ENCODE measurements at regions not wholly inside any gene's neighbourhood (a gene's known extent, or its start where the extent isn't known, plus 50 kb on each side); places are given as distances from the start of the nearest gene placed in this dataset.
"Not testable (repeated sequence)": the region's sequence is repeated elsewhere in the genome, so short reads cannot be mapped to it uniquely, and the experiment has no call there.

DNA sequence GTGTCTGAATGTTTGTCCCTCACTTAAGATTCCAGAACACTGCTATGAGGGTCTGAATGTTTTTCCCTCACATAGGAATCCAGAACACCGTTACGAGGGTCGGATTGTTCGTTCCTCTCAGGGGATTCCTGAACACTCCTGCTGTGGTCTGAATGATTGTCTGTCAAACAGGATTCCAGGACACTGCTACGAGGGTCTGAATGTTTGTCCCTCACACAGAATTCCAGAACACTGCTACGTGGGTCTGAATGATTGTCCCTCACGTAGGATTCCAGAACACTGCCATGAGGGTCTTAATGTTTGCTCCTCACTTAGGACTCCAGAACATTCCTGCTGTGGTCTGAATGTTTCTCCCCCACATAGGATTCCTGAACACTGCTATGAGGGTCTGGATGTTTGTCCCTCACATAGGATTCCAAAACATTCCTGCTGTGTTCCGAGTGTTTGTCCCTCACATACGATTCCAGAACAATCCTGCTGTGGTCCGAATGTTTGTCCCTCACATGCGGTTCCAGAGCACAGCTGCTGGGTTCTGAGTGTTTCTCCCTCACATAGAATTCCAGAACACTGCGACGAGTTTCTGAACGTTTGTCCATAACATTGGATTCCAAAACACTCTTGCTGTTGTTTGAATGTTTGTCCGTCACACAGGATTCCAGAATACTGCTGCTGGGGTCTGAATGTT lies 199.5 kb downstream of the FOXD4L6 start:
- DNase-seq = no peak

DNA sequence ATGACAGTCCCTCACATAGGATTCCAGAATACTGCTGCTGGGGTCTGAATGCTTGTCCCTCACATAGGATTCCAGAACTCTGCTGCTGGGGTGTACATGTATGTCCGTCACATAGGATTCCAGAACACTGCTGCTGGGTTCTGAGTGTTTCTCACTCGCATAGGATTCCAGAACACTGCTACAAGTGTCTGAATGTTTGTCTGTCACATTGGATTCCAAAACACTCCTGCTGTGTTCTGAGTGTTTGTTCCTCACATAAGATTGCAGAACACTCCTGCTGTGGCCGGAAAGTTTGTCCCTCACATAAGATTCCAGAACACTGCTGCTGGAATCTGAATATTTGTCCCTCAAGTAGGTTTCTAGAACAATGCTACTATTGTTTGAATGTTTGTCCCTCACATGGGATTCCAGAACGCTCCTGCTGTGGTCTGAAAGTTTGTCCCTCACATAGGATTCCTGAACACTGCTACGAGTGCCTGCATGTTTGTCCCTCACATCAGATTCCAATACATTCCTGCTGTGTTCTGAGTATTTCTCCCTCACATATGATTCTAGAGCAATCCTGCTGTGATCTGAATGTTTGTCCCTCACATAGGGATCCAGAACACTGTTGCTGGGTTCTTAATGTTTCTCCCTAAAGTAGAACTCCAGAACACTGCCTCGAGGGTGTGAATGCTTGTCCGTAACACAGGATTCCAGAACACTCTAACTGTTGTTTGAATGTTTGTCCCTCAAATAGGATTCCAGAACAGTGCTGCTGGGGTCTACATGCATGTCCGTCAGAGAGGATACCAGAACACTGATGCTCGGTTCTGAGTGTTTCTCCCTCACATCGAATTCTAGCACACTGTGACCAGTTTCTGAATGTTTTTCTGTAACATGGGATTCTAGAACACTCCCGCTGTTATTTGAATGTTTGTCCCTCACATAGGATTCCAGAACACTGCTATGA lies 200.4 kb downstream of the FOXD4L6 start:
- no peak for DNase-seq

DNA sequence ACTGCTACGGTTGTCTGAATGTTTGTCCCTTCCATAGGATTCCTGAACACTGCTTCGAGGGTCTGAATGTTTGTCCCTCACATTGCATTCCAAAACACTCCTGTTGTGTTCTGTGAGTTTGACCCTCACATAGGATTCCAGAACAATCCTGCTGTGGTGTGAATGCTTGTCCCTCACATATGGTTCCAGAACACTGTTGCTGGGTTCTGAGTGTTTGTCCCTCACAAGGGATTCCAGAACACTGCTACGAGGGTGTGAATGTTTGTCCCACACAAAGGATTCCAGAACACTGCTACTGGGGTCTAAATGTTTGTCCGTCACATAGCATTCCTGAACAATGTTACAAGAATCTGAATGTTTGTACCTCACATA lies 201.2 kb downstream of the FOXD4L6 start:
- no peak for DNase-seq

DNA sequence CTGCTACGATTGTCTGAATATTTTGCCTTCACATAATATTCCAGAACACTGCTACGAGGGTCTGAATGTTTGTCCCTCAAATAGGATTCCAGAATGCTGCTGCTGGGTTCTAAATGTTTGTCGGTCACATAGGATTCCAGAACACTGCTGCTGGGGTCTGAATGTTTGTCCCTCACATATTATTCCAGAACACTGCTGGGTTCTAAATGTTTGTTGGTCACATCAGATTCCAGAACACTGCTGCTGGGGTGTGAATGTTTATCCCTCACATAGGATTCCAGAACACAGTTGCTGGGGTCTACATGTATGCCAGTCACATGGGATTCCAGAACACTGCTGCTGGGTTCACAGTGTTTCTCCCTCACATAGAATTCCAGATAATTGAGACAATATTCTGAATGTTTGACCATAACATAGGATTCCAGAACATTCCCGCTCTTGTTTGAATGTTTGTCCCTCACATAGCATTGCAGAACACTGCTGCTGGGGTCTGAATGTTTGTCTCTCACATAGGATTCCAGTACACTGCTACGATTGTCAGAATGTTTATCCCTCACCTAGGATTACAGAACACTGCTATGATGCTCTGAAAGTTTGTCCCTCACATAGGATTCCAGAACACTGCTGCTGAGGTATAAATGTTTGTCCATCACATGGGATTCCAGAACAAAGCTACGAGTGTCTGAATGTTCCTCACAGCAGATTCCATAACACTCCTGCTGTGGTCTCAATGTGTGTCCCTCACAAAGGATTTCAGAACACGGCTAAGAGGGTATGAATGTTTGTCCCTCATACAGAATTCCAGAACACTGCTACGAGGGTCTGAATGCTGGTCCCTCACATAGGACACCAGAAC lies 201.8 kb downstream of the FOXD4L6 start:
- DNase-seq = no peak

DNA sequence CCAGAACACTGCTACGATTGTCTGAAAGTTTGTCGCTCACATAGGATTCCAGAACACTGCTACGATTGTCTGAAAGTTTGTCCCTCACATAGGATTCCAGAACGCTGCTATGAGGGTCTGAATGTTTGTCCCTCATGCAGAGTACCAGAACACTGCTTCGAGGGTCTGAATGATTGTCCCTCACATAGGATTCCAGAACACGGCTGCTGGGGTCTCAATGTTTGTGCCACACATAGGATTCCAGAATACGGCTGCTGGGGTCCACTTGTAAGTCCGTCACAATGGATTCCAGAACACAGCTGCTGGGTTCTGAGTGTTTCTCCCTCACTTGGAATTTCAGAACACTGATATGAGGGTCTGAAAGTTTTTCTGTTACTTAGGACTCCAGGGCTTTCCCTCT lies 203.3 kb downstream of the FOXD4L6 start:
- DNase-seq = no peak

DNA sequence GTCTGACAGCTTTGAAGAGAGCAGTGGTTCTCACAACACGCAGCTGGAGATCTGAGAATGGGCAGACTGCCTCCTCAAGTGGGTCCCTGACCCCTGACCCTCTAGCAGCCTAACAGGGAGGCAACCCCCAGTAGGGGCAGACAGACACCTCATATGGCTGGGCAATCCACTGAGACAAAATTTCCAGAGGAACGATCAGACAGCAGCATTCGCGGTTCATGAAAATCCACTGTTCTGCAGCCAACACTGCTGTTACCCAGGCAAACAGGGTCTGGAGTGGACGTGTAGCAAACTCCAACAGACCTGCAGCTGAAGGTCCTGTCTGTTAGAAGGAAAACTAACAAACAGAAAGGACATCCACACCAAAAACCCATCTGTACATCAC lies 212.1 kb downstream of the FOXD4L6 start:
- DNase-seq = not testable (repeated sequence)

DNA sequence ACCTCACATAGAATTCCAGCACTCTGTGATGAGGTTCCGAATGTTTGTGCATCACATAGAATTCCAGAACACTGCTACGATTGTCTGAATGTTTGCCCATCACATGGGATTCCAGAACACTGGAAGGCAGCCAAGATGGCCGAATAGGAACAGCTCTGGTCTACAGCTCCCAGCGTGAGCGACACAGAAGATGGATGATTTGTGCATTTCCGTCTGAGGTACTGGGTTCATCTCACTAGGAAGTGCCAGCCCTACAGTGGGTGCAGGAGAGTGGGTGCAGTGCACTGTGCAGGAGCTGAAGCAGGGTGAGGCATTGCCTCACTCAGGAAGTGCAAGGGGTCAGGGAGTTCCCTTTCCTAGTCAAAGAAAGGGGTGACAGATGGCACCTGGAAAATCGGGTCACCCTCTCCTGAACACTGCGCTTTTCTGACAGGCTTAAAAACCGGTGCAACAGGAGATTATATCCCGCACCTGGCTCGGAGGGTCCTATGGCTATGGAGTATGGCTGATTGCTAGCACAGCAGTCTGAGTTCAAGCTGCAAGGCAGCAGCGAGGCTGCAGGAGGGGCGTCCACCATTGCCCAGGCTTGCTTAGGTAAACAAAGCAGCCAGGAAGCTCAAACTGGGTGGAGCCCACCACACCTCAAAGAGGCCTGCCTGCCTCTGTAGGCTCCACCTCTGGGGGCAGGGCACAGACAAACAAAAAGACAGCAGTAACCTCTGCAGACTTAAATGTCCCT lies 212.7 kb downstream of the FOXD4L6 start:
- not testable (repeated sequence) for DNase-seq

DNA sequence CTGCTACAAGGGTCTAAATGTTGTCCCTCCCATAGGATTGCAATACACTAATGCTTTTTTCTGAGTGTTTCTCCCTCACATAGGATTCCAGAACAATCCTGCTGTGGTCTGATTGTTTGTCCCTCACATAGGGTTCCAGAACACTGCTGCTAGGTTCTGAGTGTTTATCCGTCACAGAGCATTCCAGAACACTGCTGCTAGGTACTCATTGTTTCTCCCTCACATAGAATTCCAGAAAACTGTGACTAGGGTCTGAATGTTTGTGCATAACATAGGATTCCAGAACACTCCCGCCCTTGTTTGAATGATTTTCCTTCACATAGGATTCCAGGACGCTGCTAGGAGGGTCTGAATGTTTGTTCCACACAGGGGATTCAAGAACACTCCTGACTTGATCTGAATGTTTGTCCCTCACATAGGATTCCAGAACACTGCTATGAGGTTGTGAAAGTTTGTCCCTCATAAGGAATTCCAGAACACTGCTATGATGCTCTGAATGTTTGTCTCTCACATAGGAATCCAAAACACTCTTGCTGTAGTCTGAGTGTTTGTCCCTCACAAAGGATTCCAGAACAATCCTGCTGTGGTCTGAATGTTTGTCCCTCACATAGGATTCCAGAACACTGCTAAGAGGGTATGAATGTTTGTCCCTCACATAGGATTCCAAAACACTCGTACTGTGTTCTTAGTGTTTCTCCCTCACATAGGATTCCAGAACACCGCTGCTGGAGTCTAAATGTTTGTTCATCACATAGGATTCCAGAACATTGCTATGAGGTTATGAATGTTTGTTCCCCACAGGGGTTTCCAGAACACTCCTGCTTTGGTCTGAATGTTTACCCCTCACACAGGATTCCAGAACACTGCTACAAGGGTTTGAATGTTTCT lies 213.5 kb downstream of the FOXD4L6 start:
- DNase-seq = no peak

DNA sequence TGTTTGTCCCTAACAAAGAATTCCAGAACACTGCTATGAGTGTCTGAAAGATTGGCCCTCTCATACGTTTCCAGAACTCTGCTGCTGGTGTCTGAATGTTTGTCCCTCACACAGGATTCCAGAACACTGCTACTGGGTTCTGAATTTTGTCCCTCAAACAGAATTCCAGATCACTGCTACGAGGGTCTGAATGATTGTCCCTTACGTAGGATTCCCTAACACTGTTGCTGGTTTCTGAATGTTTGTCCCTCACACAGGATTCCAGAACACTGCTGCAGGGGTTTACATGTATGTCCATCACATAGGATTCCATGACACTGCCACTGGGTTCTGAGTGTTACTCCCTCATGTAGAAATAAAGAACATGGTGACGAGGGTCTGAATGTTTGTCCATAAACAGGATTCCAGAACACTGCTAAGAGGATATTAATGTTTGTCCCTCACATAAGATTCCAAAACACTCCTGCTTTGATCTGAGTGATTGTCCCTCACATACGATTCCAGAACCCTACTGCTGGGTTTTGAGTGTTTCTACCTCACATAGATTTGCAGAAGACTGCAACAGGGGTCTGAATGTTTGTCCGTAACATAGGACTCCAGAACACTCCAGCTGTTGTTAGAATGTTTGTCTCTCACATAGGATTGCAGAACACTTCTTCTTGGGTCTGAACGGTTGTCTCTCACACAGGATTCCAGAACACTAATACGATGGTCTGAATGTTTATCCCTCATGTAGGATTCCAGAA lies 214.4 kb downstream of the FOXD4L6 start:
- DNase-seq = no peak

DNA sequence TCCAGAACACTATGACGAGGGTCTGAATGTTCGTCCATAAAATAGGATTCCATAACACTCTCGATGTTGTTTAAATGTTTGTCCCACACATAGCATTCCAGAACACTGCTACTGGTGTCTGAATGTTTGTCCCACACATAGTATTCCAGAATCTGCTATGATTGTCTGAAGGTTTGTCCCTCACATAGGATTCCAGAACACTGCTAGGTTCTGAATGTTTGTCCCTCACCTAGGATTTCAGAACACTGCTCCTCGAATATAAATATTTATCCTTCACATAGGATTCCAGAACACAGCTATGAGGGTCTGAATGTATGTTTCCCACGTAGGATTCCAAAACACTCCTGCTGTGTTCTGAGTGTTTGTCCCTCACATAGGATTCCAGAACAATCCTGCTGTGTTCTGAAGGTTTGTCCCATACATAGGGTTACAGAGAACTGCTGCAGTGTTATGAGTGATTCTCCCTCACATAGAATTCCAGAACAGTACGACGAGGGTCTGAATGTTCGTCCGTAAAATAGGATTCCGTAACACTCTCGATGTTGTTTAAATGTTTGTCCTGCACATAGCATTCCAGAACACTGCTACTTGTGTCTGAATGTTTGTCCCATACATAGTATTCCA lies 215.3 kb downstream of the FOXD4L6 start:
- DNase-seq = no peak

DNA sequence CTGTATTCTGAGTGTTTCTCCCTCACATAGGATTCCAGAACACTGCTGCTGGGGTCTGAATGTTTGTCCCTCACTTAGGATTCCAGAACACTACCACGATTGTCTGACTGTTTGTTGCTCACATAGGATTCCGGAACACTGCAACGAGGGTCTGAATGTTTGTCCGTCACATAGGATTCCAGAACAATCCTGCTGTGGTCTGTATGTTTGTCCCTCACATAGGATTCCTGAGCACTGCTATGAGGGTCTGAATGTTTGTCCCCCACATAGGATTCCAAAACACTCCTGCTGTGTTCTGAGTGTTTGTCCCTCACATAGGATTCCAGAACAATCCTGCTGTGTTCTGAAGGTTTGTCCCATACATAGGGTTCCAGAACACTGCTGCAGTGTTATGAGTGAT lies 215.8 kb downstream of the FOXD4L6 start:
- not testable (repeated sequence) for DNase-seq

DNA sequence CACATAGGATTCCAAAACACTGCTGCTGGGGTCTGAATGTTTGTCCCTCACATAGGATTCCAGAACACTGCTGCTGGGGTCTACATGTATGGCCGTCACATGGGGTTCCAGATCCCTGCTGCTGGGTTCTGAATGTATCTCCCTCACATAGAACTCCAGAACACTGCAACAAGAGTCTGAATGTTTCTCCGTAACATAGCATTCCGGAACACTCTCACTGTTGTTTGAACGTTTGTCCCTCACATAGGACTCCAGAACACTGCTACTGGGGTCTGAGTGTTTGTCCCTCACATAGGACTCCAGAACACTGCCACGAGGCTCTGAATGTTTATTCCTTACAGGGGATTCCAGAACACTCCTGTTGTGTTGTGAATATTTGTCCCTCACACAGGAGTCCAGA lies 216.8 kb downstream of the FOXD4L6 start:
- no peak for DNase-seq

DNA sequence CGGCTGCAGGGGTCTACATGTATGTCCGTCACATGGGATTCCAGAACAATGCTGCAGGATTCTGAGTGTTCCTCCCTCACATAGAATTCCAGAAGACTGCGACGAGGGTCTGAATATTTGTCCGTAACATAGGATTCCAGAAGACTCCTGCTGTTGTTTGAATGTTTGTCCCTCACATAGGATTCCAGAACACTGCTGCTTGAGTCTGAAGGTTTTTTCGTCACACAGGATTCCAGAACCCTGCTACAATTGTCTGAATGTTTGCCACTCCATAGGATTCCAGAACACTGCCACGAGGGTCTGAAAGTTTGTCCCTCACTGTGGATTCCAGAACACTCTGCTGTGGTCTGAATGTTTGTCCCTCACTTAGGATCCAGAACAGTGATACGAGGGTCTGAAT lies 217.5 kb downstream of the FOXD4L6 start:
- DNase-seq = not testable (repeated sequence)

DNA sequence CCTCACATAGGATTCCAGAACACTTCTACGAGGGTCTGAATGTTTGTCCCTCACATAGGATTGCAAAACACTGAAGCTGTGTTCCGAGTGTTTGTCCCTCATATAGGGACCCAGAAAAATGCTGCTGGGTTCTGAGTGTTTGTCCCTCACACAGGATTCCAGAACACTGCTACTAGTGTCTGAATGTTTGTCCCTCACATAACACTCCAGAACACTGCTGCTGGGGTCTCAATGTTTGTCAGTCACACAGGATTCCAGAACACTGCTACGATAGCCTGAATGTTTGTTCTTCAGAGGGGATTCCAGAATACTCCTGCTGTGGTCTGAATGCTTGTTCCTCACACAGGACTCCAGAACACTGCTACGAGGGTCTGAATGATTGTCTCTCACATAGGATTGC lies 218.7 kb downstream of the FOXD4L6 start:
- no peak for DNase-seq

DNA sequence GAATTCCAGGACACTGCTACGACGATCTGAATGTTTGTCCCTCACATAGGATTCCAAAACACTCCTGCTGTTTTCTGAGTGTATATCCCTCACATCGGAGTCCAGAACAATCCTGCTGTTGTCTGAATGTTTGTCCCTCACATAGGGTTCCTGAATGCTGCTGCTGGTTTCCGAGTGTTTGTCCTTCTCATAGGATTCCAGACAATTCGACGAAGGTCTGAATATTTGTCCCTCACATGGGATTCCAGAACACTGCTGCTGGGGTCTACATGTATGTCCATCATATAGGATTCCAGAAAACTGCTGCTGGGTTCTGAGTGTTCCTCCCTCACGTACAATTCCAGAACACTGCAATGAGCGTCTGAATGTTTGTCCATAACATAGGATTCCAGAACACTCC lies 219.4 kb downstream of the FOXD4L6 start:
- DNase-seq = not testable (repeated sequence)

DNA sequence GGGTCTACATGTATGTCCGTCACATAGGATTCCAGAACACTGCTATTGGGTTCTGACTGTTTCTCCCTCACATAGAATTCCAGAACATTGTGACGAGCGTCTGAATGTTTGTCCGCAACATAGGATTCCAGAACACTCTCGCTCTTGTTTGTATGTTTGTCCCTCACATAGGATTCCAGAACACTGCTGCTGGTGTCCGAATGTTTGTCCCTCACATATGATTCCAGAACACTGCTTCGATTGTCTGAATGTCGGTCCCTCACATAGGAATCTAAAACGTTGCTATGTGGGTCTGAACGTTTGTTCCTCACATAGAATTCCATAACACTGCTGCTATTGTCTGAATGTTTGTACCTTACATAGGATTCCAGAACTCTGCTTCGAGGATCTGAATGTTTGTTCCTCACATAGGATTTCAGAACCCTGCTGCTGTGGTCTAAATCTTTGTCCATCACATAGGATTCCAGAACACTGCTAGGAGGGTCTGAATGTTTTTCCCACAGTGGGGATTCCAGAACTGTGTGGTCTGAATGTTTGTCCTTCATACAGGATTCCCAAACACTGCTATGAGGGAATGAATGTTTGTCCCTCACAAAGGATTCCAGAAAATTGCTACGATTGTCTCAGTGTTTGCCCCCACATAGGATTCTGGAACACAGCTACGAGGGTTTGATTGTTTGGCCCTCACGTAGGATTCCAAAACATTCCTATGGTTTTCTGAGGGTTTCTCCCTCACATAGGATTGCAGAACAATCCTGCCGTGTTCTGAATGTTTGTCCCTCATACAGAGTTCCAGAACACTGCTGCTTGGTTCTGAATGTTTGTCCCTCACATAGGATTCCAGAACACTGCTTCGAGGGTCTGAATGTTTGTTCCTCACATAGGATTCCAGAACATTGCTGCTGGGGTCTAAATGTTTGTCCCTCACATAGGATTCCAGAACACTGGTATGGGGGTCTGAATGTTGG lies 220.5 kb downstream of the FOXD4L6 start:
- DNase-seq = no peak

DNA sequence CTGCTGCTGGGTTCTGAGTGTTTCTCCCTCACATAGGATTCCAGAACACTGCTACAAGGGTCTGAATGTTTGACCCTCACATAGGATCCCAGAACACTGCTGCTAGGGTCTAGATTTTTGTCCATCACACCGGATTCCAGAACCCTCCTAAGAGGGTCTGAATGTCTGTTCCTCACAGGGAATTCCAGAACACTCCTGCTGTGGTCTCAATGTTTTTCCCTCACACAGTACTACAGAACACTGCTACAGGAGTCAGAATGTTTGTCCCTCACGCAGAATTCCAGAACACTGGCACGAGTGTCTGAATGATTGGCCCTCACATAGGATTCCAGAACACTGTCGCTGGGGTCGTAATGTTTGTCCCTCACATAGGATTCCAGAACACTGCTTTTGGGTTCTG lies 221.6 kb downstream of the FOXD4L6 start:
- DNase-seq = not testable (repeated sequence)

DNA sequence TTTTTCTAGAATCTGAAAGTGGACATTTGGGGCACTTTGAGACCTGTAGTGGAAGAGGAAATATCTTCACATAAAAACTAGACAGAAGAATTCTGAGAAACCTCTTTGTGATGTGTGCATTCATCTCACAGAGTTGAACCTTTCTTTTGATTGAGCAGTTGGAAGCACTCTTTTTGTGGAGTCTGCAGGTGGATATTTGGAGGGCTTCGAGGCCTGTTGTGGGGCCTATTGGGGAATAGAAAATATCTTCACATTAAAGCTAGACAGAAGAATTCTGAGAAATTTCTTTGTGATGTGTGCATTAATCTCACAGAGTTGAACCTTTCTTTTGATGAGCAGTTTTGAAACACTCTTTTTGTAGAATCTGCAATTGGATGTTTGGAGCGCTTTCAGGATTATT lies 236.2 kb downstream of the FOXD4L6 start:
- DNase-seq = not testable (repeated sequence)

DNA sequence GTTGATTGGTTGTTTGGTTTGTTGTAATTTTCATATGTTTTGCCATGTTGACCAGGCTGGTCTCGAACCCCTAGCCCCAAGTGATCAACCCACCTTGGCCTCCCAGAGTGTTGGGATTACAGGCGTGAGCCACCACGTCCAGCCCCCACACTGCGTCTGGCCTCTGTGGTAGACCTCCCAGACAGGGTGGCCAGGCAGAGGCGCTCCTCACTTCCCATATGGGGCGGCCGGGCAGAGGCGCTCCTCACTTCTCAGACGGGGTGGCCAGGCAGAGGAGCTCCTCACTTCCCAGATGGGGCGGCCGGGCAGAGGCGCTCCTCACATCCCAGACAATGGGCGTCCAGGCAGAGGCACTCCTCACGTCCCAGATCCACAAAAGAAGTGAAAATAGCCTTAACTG lies 242.6 kb downstream of the FOXD4L6 start:
- DNase-seq = not testable (repeated sequence)

Measured in activated effector memory CD4-positive, alpha-beta T cell treated with Interleukin-2 at 50 U/mL for 16 hours (primary cell).